Nucleus accumbens (tissue), 56 donors: ENCODE measurements at regions not wholly inside any gene's neighbourhood (a gene's known extent, or its start where the extent isn't known, plus 50 kb on each side); places are given as distances from the start of the nearest gene placed in this dataset.
"Not testable (repeated sequence)": the region's sequence is repeated elsewhere in the genome, so short reads cannot be mapped to it uniquely, and the experiment has no call there.

ENCODE experiments used
- DNase-seq, 56 donors: peaks; one replicate each; lab custom pipeline; 2025; lab: John Stamatoyannopoulos, UW

- no peak for DNase-seq
Observed at GRCh38 chr4:72887152-72887551, 182.4 kb downstream of the COX18 start.

GRCh38 chr4:72886602-72887001, 182.9 kb downstream of the COX18 start:
- DNase-seq, result no peak

DNA sequence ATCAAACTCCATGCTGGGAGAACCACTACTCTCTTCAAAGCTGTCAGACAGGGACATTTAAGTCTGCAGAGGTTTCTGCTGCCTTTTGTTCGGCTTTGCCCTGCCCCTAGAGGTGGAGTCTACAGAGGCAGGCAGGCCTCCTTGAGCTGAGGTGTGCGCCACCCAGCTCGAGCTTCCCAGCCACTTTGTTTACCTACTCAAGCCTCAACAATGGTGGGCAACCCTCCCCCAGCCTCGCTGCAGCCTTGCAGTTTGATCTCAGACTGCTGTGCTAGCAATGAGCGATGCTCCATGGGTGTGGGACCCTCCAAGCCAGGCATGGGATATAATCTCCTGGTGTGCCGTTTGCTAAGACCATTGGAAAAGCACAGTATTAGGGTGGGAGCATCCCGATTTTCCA, 185.3 kb downstream of the COX18 start:
- not testable (repeated sequence) for DNase-seq

GRCh38 chr4:72876946-72877345, 192.6 kb downstream of the COX18 start:
- DNase-seq, result no peak

DNA sequence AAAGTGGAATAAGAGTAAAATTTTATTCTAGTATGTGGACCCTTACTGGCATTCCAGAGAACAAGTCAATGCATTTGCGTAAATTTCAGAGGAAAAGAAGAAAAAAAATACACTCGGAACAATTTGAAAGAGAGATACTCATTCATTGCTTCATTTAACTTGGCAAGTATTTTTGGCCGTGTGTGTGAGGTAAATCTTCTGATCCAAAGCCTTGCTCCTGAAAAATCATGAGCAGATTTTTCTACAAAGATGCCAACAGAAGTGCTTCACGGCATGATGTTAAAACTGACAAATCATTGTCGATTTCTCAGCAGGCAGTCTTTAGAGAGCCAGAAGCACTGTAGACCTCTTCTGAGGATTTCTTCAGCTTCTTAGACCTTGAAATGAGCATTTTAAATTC, 194.0 kb downstream of the COX18 start:
- DNase-seq, result no peak

DNA sequence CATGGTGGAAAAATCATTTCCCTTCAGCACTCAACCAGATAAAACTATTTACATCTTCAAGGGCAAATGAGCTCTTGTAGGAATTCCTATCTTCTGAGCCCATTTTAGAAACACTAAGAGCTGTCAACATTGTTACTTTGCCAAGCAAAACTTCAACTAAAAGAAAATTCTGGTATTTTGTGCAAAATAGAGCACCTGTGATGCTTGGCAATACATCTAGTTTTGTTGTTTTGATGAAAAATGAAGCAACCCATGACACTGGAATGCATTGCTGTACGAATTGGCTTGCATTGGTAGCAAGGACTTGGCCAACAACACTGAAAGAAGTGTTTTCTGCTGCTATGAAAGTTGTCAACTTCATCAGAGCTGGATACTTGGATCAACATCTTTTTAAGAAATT, 194.4 kb downstream of the COX18 start:
- DNase-seq, result no peak

DNA sequence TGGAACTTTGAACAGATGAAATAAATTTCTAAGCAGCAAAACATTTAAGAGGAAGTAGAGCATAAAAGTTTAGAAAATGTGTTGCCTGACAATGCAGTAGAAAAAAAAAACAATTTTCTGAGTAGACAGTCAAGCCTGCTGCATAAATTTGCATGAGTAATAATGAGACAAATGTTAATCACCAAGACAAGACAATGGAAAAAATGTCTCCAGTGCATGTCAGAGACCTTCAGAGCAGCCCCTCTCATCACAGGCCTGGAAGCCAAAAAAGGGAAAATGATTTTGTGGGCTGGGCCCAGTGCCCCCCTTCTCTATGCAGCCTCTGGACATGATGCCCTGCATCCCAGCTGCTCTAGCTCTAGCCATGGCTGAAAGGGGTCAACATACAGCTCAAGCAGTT, 204.6 kb downstream of the COX18 start:
- DNase-seq, result no peak

GRCh38 chr4:72864277-72864676, 205.2 kb downstream of the COX18 start:
- DNase-seq, result not testable (repeated sequence)

DNA sequence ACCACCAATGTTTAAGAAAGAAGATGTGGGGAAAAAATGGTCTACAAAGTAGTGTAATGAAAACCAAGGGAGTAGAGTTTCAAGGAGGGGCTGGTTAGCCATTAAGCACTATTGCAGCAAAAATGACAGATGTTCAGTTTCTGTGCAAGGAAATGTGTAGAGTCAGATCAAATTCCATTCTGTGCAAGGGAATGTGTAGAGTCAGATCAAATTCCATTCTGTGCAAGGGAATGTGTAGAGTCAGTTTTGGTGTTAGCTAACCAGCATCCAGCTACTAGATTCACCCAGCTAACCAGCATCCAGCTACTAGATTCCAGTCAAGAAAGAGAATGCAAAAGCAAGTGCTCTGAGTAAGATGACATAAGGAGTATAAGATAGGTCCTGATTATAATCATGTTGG, 208.8 kb downstream of the COX18 start:
- no peak for DNase-seq

- DNase-seq, result no peak
Observed at GRCh38 chr4:72858328-72858727, 211.2 kb downstream of the COX18 start.

DNA sequence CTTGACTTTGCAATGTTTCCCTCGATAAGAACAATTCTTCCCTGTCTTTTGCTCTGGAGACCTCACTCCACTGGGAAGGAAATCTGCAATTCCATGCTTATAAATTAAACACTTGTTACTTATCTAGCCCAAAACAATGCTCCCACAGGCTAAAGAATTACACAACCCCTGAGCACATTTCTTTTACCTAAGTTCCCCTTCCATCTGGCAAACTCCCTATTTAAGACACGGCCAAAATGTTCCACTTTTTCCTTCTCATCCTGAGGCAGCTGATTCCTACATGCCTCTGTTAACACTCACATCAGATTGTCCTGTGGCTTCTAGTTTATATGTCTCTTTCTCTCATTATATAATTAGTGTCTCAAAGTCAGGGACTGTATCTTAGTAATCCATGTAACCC, 211.7 kb downstream of the COX18 start:
- no peak for DNase-seq

DNA sequence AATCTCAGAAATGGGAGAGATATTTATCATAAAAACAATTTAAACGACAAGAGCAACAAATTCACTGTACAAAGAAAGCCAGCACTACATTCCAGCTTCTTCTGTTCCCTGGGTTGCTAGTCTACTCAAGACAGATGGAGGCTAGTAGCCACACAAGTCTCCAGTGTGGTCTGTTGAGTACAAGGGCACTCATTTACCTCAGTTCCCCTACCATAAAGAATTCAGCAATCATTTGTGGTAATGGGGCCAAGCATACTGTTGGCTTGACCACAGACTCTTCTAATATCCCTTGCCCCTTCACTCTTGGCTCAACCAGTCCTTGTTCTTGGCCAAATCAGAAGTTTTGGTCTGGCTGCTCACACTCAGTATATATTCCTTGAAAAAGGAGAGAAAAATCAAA, 212.3 kb downstream of the COX18 start:
- no peak for DNase-seq

- no peak for DNase-seq
Observed at GRCh38 chr4:72846280-72847111, 223.0 kb downstream of the COX18 start.

DNA sequence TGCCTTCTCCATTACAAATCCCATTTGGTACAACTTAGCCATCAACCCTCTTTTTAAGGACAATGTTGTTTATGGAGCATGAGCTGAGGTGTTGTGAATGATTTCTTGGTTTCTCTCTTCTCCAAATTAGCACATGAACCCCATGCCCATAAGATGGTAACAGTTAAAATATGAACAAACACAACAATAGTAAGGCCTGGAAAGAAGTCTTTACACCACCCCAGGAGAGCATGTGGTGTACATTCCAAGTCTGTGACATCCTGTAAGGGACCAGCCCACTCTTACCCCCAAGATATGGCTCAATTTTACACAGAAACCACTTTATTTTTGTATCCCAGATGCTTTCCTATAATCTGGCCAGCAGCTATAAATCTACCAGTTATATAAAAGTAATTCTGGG, 226.1 kb downstream of the COX18 start:
- DNase-seq, result no peak

DNA sequence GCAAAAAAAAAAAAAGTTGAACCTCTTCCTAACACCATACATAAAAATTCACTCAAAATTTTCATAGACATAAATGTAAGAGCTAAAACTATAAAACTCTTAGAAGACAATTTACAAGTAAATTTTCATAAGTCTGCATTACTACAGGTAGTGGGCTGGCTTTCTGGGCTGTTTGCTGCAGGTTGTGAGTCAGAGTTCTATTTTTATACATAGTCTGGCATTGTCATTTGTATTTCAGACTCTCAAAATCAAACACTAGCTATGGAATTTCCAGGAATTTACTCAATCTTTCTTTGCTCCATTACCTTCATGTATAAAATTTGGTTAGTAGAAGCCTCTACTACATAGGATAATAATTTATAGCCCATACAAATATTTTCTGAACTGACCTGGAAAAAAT, 227.2 kb downstream of the COX18 start:
- no peak for DNase-seq

- DNase-seq, result not testable (repeated sequence)
Observed at GRCh38 chr4:72840166-72840565, 229.3 kb downstream of the COX18 start.

DNA sequence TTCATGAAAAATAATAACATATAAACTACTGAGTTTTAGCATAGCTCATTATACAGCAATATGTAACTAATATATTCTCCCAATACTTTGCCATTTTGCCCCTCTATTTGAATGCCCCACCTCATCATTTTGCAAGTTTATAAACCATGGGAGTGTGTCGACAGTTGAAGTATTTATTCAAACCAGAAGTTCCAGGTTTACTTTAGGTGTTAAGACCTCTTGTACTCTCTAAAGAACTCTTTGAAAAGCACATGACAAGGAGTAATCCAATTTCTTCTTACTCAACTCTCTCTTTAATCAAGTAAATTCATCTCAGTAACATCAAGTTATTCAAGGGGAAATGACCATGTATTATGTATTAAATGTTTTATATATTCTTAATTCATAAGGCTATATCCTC, 240.7 kb downstream of the COX18 start:
- DNase-seq, result no peak

DNA sequence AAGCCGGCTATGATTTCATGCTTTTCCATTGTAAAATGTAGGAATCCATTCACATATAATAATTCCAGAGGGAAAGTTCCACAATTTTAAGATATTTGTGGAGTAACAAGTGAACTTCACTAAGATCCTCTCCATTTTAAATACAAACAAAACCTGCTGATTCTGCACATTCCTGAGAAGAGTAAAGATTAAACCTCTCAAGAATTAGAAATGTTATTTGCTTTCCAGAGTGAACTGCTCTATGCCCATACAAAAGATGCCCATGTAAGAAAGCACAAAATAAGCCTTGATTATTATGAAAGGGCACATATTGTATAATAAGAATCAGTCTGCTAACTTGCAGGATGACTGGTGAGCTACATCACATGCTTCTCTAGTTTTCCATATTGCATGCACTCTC, 241.5 kb downstream of the COX18 start:
- DNase-seq, result no peak

GRCh38 chr4:72820107-72820506, 249.4 kb downstream of the COX18 start:
- DNase-seq, result no peak

DNA sequence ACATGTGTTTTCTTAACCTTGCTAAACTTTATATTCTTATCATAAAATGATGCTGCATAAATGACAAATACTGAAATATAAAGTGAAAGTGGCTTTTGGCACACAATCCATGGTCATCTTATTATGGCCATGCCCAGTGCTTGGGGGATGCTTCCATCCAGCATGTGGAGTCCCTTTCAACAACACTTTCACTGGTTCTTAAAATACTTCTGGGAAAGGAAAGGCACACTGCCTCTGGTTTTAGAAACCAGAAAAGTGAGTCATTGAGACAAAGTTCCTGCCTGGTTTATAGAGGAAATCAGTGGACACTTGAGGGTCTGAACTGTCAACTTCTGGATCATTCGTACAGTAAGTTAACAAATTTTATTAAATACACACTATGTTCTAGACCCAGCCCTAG, 248.0 kb upstream of the ADAMTS3 start:
- DNase-seq, result no peak

GRCh38 chr4:72814241-72814640, 245.2 kb upstream of the ADAMTS3 start:
- no peak for DNase-seq

GRCh38 chr4:72809208-72809607, 240.2 kb upstream of the ADAMTS3 start:
- DNase-seq, result no peak

DNA sequence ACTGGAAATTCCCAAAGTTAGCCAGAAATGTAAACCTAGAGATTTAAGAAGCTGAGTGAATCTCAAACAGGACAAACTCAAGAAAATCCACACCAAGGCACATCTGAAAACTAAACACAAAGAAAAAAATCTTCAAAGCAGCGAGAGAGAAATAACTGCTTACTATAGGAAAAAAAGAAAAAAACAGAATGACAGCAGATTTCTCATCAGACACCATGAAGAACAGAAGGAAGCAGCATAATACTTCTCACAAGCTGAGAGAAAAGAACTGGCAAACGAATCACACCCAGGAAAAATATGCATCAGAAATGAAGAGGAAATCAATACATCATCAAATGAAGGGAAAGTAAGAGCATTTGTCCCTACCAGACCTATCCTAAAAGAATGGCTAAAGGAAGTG, 236.3 kb upstream of the ADAMTS3 start:
- DNase-seq, result no peak
